GM18507 (cell line): ENCODE measurements at regions not wholly inside any gene's neighbourhood (a gene's known extent, or its start where the extent isn't known, plus 50 kb on each side); places are given as distances from the start of the nearest gene placed in this dataset.

Experiments used
- DNase-seq: peaks from one replicate; pipeline ENCODE4 v3.0.0; 2011; ENCODE audit warnings: low read depth; ENCODE audit not compliant: insufficient read length; ENCODE audit errors: extremely low spot score
- FAIRE-seq: peaks from 2 replicates; lab custom pipeline; 2011; peaks lifted over from hg19 to GRCh38; lab: Jason Lieb, UNC

DNA sequence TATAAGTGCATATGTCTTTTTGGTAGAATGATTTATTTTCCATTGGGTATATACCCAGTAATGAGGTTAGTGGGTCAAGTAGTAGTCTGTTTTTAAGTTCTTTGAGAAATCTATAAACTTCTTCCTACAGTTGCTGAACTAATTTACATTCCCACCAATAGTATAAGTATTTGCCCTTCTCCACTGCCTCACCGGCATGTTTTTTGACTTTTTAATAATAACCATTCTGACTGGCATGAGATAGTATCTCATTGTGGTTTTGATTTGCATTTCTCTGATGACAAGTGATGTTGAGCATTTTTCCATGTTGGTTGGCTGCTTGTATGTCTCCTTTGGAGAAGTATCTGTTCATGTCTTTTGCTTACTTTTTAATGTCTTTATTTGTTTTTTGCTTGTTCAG is 94.1 kb upstream of the TP63 start:
- no peak for FAIRE-seq
- no peak for DNase-seq

DNA sequence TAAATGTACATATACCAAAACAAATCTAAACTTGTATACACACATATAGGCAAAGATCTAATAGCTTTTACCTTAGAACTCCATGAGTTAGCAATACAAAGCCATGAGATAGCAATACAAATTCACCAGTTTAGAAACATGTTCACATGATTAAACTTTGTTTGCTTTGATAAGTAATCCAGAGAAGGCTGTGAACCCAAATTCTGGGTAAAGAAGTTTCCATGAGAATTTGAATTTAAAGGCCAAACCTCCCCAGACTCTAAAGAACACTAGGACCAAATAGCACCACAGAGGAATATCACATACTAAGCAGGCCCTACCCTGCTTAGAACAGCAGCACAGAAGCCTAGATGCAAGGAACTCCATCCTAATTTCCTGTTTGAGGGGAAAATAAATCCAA is 83.7 kb upstream of the TP63 start:
- DNase-seq (no peak), FAIRE-seq (no peak)

DNA sequence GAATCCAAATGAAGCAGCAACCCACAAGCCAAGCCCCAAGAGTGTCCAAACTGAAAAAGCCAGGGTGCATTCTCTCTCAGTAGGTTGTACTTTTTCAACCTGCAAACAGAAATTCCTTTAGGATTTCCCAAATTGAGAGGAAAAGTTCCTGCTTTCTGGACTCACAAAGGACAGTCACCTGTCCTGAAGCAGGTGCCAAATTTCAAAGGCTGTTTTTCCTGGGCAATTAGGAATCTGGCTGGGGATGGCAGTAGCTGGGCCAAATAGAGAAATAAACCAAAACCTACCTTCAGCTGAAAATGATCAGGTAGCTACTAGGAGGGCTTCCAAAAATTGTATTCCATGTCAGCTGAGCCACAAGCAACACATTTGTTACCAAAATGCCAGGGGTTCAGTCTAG is 83.1 kb upstream of the TP63 start:
- FAIRE-seq (no peak), DNase-seq (no peak)

DNA sequence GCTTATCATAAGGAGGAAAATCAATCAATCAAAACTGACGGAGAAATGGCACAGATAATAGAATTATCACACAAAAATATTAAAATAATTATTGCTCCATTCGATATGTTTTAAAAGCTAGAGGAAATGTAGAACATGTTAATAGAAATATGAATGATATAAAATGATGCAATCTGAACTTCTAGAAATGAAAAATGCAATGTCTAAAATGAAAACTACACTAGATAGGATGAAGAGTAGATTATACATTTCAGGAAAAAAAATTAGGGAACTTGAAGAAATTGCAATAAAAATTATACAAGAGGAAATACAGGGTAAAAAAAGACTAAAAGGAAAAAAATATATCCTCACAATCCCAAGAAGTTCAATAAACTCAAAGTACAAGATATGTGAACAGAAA is 80.2 kb upstream of the TP63 start:
- FAIRE-seq (no peak), DNase-seq (no peak)

DNA sequence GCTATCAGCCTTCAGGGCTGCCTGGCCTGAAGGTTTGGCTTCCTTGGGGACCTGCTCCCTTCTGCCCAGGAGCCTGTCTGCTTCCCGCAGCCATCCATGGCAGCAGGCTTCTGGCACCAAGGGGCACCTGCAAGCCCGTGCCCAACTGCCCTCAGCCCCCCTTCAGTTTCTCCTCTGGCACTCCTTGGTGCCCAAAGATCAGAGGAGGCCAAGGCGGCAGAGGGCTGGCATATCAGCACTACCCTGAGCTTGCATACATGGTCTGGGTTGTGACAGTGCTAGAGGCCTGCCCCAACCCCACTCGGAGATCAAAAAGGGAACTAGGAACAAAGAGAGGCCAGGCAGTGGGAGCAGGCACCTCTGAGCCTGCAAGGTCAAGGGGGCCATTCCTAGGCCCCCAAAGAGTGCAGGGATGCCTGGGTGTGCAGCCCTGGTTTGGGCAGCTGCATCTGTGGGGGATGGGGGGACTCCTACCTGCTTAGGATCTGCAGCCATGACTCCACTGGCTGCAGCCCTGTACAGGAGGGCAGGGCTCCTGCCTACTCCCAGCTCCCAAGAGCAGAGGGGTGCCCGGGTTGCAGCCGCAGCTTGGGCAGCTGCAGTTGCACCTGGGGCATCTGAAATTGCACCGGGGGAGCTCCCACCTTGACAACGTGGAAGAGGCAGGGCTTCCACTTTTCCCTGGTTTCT is 76.2 kb upstream of the TP63 start:
- FAIRE-seq (no peak), DNase-seq (no peak)

DNA sequence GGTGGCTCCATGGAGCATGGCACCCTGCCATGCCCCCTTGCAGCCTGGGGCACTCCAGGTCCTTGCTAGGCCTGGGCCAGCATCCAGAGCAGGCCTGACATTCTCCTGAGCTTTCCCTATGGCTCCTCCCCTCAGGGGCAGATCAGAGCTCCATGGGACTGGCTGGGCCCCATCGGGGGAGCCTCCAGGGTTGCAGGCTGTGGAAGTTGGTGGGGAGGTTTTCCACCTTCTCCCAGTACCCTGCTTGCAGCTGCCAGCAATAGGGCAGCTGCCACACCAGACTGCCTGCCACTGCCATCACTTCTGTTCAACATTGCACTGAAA is 75.7 kb upstream of the TP63 start:
- FAIRE-seq (no peak), DNase-seq (no peak)

DNA sequence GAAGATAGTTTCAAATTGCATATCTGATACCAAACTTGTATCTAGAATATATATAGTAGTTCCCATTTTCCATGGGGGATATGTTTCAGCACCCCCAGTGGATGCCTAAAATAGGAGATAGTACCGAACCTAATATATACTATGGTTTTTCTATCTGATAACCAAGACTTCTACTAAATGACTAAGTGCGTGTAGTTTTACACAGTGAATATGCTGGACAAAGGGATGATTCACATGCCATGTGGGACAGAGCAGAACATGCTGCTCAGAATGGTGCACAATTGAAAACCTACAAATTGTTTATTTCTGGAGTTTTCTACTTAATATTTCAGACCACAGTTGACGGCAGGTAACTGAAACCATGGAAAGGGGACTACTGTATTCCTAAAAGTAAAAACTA is 73.4 kb upstream of the TP63 start:
- no peak for FAIRE-seq
- no peak for DNase-seq

DNA sequence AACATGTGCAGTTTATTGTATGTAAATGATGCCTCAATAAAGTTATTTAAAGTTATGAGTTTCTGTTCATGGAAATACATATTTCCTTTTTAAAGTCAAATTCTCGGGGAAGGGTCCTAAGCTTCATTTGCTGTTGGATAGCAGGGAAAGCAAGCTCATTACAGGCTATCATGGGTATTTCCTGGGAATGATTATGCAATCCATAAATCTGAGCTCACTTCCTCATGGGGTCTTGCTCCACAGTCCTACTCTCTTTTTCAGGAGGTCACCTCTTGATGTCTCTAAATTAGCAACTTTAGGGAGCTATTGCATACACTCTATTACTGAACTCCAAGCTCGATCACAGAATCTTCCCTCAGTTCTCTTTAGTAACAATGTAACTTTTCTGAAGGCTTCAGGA is 69.9 kb upstream of the TP63 start:
- no peak for FAIRE-seq
- no peak for DNase-seq

DNA sequence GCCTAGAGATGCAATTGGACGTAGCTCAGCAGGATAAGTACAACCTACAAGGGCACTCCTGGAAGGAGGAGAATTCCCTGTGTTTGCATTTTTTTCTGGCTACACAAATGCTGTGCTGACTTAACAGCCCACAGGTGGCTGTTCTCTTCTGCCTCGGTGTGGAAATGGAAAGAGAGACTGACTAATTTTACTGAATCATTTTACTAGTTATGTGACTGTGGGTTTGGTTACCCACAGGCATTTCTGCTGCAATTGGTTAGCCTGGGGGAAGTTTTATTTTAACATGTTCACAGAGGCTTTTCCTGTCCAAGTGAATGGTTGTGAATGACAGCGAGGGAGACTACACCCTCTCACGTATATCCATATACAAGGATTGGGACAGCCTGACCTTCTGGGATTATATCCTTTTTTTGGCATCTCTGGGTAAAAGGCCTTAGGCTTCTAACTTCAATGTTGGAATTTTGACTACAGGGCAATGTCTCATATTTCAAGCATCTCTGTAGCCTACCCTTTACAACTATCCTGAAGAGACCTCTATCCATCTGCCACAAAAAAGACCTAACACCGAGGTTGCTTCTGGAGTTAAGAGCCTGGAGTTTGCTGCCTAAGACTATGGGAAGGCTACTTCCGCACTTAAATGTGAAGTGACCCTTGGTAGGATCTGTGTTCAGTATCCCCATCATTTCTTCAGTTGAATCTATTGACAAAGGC is 67.2 kb upstream of the TP63 start:
- DNase-seq (peak; percentile 18), FAIRE-seq (peak; percentile 98)

DNA sequence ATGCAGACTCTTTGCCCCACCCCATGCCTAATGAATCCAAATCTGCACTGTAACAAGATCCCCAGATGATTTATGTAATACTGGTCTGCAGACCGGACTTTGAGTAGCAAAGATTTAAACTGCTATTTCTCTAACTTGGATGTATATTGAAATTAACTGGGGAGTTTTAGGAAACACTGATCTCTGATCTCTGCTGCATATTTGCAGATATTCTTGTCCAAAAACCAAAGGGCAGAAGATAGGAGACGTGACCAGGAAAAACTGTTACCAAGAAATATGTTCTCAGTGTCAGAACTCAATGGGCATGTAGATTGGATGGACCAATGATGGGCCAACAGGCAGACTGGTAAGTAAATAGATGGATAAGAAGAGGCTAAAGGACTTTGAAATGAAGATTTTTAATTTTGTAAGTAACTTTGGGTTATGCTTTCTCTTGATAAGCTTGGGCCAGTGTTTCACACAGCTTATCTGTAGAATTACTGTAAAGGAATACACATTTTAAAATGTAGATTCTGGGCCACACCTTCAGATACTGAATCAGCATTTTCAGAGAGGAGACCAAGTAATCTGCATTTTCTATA is 64.5 kb upstream of the TP63 start:
- FAIRE-seq (no peak), DNase-seq (no peak)

DNA sequence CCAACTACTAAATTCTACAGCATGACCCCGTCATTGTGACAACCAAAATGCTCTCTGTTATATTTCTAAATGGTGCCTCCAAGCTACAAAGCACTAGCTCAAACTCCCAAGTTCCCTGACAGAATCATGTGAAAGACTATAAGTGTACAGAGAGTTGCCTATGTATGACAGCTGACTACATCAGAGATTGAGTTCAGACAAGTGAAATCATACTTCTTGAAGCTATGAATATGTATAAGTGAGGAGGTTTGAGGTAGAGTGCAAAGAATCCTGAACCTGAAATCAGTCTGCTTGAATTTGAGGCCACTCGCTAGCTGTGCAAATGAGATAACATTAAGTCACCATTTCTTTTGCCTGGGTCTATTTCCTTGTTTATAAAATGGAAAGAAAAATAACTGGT is 63.9 kb upstream of the TP63 start:
- DNase-seq (no peak), FAIRE-seq (no peak)

DNA sequence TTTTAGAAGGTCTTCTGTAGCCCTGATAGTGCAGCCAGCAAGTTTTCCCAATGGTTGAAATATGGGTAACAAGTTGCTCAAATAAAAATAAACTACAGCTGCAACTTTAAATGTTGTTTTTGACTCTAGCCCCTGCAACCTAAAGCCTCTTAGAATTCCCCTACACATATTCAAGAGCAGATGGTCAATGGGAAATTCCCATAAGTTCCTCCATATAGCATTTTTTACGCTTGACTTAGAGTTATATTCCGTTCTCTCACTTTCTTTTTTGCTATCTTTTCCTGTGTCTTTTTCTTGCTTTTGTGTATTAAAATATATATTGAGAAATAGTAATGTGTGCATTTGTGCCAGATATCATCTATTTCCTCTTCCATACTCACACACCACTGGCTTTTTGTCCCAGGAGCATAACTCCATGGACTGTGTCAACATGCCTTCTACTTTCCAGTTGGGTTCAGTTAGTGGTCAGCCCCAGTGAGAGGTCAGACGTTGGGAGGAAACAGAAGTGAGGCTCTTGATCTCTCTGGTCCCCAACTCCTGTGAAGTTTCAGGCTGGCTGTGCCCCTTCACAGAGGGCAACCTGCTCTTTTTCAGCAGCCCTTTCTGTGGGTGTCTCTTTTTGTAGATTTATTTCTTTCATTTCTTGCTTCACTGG is 63.3 kb upstream of the TP63 start:
- DNase-seq (no peak), FAIRE-seq (peak; percentile 94)

DNA sequence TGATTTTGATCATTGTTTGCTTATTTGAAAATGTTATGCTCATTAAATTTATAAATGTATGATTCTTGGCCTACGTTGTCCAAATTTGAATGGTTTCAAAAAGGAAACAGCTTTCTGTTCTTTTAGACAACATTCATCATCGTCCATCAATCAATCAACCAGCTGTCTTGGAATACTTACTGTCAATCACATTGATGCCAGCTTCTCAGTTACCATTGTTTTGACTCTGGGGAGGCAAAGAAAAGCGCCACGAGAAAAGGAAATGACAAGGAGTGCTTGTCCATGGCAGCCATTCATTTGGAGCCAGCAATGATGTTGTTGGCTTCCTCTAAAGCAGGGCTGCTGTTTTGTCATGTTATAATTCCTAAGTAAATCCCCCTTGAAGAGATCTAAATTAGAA is 62.2 kb upstream of the TP63 start:
- no peak for DNase-seq
- FAIRE-seq: peak; percentile 62

DNA sequence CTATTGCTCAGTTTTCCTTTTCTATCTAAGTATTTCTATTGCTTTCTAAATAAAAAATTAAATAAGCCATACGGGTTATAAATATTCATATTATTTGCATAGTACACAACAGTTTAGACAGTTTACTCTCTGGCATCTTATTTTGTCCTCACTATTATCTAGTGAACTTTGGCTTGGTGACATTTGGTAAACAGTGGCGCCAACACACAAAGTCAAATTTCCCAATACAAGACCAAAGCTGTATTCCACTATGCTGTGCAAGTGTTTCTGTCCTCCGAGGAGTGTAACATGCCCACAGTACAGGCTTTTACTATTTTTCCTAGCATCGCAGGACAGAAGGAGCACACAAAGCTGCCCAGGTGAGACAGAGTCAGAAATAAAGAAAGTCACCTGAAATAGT is 61.7 kb upstream of the TP63 start:
- FAIRE-seq: no peak
- no peak for DNase-seq

DNA sequence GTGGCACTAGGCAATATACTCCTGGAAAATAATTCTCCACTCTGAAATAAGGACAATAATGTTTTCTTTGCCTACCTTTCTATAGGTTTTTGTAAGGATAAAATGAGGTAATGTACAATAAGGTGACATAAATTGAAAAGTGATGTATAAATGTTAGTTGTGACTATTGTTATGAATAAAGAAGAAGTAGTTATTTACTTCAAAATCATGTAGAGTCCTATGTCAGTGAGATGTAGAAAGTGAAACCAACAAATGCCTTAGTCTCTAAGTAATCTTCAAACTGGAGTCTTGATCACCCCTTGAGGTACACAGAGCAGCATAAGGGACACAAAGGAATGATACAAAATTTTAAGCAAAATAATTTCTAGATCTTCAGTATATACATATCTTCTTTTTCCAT is 60.3 kb upstream of the TP63 start:
- DNase-seq (no peak), FAIRE-seq (no peak)

DNA sequence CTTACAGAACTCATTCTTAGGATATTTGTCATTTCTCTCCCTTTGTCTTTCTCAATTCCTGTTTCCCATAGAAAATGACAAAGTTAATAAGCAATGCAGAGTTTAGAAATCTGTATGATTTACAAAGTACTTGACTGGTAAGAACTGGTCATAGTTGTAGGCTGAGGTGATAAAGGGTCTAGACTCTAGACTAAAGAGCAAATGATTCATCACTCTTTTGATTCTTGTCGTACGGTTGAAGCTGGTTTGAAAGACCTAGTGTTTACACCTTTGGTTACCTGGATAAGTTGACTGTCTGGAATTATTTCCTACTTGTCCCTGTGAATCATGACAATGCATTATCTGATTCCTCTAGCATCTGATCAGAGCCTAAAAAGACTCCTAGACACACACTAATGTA is 58.9 kb upstream of the TP63 start:
- FAIRE-seq (peak; percentile 21), DNase-seq (no peak)

DNA sequence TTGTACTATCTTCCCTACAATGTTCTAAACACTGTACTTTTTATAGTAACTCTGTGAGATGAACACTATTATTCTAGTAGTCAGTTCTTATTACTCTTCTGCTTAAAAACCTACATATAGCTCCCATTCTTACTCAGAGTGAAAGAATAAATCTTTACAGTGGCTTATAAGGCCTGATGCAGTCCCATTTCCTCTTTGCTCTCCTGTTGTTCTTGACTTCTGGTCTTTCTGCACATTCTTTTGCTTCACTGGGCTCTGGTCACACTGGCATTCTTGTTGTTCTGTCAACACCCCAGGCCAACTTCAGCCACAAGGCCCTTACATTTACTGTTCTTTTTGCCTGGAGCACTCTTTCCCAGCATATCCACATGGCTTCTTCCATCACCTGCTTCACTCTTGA is 58.2 kb upstream of the TP63 start:
- FAIRE-seq: peak; percentile 78

DNA sequence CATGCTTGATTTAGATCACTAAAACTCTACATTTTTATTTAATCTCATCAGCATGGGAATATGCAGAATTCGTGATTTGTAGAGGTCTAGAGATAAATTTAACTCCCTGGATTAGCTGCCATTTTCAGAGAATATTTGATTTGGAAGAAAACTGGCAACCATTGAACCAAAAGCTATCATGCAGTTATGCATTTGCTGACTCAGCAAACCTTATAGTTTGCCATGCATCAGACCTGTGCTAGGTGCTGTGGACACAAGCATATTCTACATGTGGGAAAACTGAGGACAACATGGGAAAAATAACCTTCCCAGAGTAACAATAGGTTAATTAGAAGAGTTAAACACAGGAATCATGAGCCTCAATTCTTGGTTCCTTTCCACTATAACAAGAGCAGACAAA is 54.7 kb upstream of the TP63 start:
- no peak for FAIRE-seq

More for the DNA sequence above, 58.2 kb upstream of the TP63 start:
- DNase-seq: no peak

DNA sequence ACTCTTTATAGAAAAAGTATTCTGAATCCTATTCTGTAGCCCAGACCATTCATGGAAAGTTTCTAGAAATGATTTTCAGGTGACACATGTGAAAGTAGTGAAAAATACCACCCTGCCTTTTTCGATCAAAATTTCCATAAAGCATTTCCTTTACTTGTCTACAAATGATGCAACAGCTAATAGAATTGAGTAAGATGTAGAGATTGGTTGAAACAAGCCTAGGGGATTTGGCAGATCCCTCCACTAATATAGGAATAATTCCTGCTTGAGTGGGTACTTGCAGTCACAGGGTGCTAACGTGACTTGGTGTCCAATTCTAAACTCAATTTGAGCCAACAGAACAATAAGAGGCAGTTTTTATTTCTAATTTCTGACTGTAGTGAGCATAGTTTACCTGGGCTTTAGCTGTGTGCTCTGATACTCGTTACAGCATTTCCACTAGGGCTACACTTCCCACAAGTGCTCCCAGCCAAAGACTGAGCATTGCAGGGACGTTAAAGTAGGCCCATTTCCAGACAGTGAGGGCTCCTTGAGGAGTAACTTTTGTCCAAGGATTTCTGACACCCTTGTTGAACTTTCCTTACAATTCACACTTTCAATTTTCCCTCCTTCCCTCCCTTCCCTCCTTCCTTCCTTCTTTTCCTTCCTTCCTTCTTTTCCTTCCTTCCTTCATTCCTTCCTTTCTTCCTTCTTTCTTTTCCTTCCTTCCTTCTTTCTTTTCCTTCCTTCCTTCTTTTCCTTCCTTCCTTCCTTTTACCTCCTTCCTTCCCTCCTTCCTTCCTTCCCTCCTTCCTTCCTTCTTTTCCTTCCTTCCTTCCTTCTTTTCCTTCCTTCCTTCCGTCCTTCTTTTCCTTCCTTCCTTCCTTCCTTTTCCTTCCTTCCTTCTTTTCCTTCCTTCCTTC is 53.9 kb upstream of the TP63 start:
- FAIRE-seq (peak; percentile 59), DNase-seq (no peak)

More for the DNA sequence above, 54.7 kb upstream of the TP63 start:
- DNase-seq: no peak

DNA sequence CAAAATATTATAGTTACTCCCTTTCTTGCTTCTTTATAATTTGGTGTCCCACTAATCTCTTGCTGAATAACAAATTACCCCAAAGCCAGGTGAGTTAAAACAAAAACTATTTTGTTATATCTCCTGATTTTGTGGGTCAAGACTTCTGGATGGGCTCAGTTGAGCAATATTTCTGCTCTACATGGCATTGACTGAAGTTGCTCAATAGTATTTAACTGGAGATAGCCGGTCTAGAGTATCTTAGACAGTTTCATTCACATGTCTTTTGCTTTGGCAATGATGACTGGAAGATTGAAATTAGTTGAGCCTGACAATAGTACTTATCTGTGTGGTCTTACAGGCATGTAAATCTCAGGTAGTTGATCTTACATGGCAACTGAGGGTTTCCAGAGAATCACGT is 51.0 kb upstream of the TP63 start:
- DNase-seq (no peak), FAIRE-seq (no peak)
